Activated T-helper 1 cell treated with anti-CD3 and anti-CD28 coated beads, Interleukin-12 subunit alpha, Interleukin-12 subunit beta, Interleukin-2, Interleukin-4 antibody, amounts not matched to agents 30 ng/mL and 10 ng/mL and 1 ng/mL, durations not matched to agents 14 hours and 24 hours and 36 hours (primary cell): ENCODE measurements at regions not wholly inside any gene's neighbourhood (a gene's known extent, or its start where the extent isn't known, plus 50 kb on each side); places are given as distances from the start of the nearest gene placed in this dataset.

Source experiments
- DNase-seq: peaks from one replicate; pipeline ENCODE4 v3.0.0; 2021; ENCODE audit warnings: low spot score
- H3K27ac Mint-ChIP-seq: one replicate; pipeline ENCODE4 v1.8.0; 2021; ENCODE audit warnings: mild to moderate bottlenecking, mixed read lengths
- H3K27me3 Mint-ChIP-seq: one replicate; pipeline ENCODE4 v1.8.0; 2022; ENCODE audit warnings: mild to moderate bottlenecking, moderate library complexity, mixed read lengths; ENCODE audit not compliant: insufficient read depth
- H3K36me3 Mint-ChIP-seq: one replicate; pipeline ENCODE4 v1.8.0; 2021; ENCODE audit warnings: low read depth, mixed read lengths
- H3K4me1 Mint-ChIP-seq: one replicate; pipeline ENCODE4 v1.8.0; 2021; ENCODE audit warnings: low read depth, mixed read lengths
- H3K4me3 Mint-ChIP-seq: one replicate; pipeline ENCODE4 v1.8.0; 2021; ENCODE audit warnings: mild to moderate bottlenecking, moderate library complexity, mixed read lengths
- H3K9me3 Mint-ChIP-seq: one replicate; pipeline ENCODE4 v1.8.0; 2021; ENCODE audit warnings: mixed read lengths
- intact Hi-C: fragments of 100-400 bp; cut with micrococcal nuclease; formaldehyde crosslinking; loops from one replicate; pipeline ENCODE4 v1.15.1; 2024

DNA sequence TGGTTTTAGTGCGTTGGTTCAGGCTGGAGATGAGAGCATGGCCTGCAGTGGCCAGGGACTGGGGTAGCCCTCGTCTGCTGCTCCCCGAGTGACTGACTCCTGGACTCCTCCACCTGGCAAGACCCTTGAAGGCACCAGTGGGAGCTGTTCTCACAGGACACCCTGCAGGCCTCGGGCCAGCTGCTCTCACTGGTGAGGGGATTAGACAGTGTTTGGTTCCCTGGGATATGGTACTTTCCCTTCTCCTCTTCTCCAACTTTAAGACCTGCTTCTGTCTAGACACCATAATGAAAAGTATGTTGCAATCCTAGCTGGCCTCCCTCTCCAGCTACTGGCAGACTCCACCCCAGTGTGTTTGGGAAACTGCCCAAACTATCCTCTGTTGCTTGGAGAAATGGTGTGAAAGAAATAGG lies 168.8 kb upstream of the CADM1 start:
- no peak overlapping the region for H3K27ac Mint-ChIP-seq
- H3K4me1 Mint-ChIP-seq: no peaks in the 10 kb centered on the region
- intact Hi-C loops: no loop called here
- no peaks in the 10 kb centered on the region for H3K27me3 Mint-ChIP-seq
- no peak for DNase-seq
- H3K36me3 Mint-ChIP-seq: no peaks in the 10 kb centered on the region
- H3K4me3 Mint-ChIP-seq: no peak overlapping the region
- peaks cover 3% of the 10 kb centered on the region for H3K9me3 Mint-ChIP-seq

DNA sequence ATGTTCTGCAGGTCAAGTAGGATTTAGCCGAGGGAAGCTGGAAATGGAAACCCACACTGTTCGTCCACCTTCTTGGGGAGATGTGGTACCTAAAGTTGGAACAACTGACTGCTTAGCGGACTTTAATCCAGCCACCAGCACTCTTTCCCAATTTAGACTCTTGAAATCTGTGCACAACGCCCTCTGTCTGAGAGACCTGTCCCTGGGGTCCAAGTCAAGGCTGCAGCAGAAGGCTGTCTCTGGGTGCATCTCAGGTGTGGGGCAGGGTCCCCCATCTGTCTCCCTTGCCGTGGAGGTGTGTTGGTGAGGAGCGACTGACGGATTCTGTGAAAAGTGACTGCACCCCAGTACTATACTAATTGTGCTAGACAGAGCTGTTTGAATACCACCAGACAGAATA lies 168.2 kb upstream of the CADM1 start:
- H3K27ac Mint-ChIP-seq: no peak overlapping the region
- no peak for DNase-seq
- H3K4me3 Mint-ChIP-seq: no peak overlapping the region
- H3K27me3 Mint-ChIP-seq: no peaks in the 10 kb centered on the region
- H3K9me3 Mint-ChIP-seq: peaks cover 3% of the 10 kb centered on the region
- H3K4me1 Mint-ChIP-seq: no peaks in the 10 kb centered on the region
- no peaks in the 10 kb centered on the region for H3K36me3 Mint-ChIP-seq
- intact Hi-C loops: no loop called here

DNA sequence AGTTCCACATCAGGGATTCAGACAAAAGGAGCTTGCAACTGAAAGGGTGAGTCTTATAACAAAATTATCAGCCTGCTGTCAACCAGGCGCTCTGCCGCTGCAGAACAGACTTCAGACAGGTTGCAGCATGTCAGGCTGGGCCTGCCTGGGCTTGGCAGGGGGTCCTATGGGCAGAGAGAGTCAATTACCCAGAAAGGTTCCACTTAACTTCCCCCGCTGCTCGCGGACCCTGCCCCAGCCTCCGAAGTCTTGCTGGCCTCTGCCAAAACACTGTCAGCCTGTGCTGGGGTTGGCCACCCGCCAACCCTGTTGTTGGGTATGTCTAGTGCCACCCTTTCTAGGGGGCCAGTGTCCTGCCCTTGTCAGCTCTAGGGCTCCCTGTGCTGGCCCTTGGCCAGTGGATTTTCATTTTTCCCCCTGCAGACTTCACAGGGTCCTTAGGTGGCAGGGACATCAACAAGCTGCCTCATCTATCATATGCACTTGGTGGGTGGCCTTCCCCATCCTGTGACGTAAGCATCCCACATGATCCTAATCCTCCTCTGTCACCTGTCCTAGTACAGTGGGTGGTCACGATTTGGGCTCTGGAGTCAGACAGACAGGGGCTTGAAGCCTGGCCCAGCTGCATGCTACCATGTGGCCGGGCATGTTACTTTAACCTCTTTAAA lies 166.5 kb upstream of the CADM1 start:
- H3K4me1 Mint-ChIP-seq: no peaks in the 10 kb centered on the region
- H3K27ac Mint-ChIP-seq: no peak overlapping the region
- peaks cover 3% of the 10 kb centered on the region for H3K9me3 Mint-ChIP-seq
- H3K27me3 Mint-ChIP-seq: peaks cover 3% of the 10 kb centered on the region
- H3K36me3 Mint-ChIP-seq: no peaks in the 10 kb centered on the region
- intact Hi-C loops: no loop called here
- DNase-seq: no peak
- no peak overlapping the region for H3K4me3 Mint-ChIP-seq

DNA sequence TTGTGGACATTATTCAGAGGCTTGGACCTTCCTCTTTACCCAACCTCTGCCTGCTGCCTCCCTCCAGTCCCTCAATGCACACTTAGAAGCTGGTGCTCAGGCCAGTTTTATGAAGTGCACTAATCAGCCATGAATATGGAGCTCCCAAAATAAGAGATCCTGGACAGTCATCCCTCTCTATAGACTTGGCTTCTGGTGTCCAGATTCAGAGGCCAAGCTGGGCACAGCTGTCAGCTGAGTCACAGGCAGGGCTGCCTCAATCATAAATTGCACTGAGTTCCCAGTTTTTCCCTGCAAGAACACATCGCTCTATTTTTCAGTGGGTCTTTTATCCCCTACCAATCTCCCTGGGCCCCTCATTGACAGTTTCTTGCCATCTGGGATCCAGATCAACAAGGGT lies 161.7 kb upstream of the CADM1 start:
- no peak overlapping the region for H3K4me3 Mint-ChIP-seq
- no peak overlapping the region for H3K27ac Mint-ChIP-seq
- H3K27me3 Mint-ChIP-seq: peaks cover 4% of the 10 kb centered on the region
- peaks cover 3% of the 10 kb centered on the region for H3K9me3 Mint-ChIP-seq
- DNase-seq: no peak
- intact Hi-C loops: no loop called here
- no peaks in the 10 kb centered on the region for H3K36me3 Mint-ChIP-seq
- no peaks in the 10 kb centered on the region for H3K4me1 Mint-ChIP-seq

DNA sequence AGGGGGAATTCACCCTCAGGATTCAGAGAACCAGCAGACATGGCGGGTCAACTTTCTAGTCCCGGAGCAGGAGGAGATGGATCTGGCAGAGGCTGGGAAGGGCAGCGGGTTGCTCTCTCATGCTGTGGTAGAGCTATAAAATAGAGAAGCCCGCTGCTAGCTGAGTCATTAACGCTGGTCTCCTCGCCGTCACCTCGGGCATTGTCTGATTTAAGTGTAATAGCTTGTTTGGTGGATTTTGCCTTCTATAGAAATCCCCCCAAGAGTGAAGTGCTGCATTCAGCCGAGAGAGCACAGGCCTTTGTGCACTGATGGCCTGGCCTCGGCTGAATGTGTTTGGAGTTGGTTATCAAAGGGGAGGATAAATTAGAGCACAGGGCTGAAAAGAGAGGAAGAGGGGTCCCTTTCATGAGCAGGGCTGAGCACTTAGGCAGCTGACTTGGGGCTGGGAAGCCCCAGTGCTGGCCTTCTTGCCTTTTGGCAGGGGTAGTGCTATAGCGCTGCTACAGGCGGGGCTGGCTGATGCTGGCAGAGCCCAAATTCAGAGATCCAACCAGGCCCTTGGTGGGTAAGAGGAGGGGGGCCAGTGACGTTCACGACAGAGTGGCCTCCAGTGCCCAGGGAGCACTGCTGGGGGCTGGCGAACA lies 161.1 kb upstream of the CADM1 start:
- Mint-ChIP-seq H3K27me3 (peaks cover 11% of the 10 kb centered on the region), H3K36me3 (no peaks in the 10 kb centered on the region), H3K9me3 (peaks cover 3% of the 10 kb centered on the region), H3K4me3 (no peak overlapping the region), H3K4me1 (no peaks in the 10 kb centered on the region), H3K27ac (no peak overlapping the region)
- intact Hi-C loops: no loop called here
- no peak for DNase-seq

DNA sequence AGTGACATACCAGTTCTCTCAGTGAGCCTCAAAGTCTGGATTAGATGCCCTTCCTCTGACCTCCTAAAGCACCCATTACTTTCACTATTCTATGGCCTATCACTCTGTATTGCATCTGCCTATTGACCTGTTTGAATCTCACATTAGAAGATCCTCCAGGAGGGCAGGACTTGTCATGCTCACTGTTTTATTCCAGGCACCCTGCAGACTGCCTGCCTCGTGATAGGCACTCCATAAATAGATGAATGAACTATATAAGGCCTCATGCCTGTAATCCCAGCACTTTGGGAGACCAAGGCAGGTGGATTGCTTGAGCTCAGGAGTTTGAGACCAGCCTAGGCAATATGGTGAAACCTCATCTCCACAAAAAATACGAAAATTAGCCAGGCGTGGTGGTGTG lies 160.1 kb upstream of the CADM1 start:
- Mint-ChIP-seq H3K27ac (no peak overlapping the region), H3K36me3 (no peaks in the 10 kb centered on the region), H3K27me3 (peaks cover 19% of the 10 kb centered on the region), H3K4me1 (no peaks in the 10 kb centered on the region), H3K4me3 (no peak overlapping the region), H3K9me3 (peaks cover 3% of the 10 kb centered on the region)
- DNase-seq: no peak
- intact Hi-C loops: no loop called here

DNA sequence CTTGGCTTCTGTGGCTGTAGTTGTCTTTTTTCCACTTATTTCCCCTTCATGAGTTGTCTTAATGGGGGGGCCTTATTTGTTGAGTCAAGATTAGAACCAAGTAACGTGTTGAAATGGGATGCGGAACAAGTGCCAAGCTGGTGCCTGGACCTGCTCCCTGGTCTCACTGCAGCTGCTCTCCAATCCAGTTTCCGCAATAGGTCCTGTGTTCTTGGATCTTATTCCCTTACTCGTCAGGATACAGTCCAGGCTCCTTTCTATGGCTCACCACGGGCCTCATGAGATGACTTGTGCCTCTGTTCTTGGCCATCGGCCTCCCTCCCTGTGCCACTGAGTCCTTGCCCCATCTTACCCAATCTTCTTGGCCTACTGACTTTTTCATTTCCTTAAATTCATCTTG lies 159.6 kb upstream of the CADM1 start:
- H3K9me3 Mint-ChIP-seq: peaks cover 3% of the 10 kb centered on the region
- no peaks in the 10 kb centered on the region for H3K36me3 Mint-ChIP-seq
- no peak overlapping the region for H3K27ac Mint-ChIP-seq
- no peaks in the 10 kb centered on the region for H3K4me1 Mint-ChIP-seq
- no peak overlapping the region for H3K4me3 Mint-ChIP-seq
- DNase-seq: no peak
- H3K27me3 Mint-ChIP-seq: peaks cover 23% of the 10 kb centered on the region
- intact Hi-C loops: no loop called here

DNA sequence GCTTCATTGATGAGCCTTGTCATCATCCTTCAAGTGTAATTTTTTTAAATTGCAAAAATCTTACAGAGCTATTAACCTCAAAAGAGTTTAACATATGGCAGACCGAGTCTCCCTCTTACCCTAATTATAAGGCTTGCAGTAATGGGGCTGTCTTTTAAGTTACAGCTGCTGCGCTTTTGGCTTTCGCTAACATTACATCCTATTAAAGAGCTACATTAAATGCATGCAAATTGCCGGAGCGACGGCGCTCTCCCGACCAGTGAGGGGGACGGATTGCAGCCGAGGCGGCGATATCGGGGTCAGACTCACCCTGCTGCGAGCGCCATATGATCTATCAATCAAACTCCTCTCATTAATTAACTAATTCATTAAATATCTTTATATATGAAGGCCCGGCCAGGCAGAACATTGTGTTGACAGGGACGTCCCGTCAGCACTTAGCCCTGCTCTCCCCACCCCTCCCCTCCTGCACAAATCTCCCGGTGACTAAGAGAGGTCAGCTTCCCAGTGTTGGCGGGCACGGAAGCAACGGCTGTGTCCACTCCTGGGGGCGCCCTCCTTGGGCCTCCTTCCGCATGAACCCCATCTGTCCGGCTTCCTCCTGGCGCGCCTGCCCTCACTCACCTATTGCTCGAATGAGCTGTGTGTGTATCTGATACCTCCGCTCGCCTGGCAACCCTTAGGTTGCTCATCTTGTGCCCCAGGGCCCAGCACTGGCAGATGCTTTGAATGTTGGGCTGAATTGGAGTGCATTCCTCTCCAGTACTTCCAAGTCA lies 156.0 kb upstream of the CADM1 start:
- peaks cover 31% of the 10 kb centered on the region for H3K27me3 Mint-ChIP-seq
- intact Hi-C loops: no loop called here
- H3K9me3 Mint-ChIP-seq: no peaks in the 10 kb centered on the region
- H3K4me3 Mint-ChIP-seq: no peak overlapping the region
- no peaks in the 10 kb centered on the region for H3K4me1 Mint-ChIP-seq
- no peak overlapping the region for H3K27ac Mint-ChIP-seq
- no peaks in the 10 kb centered on the region for H3K36me3 Mint-ChIP-seq
- DNase-seq: no peak

DNA sequence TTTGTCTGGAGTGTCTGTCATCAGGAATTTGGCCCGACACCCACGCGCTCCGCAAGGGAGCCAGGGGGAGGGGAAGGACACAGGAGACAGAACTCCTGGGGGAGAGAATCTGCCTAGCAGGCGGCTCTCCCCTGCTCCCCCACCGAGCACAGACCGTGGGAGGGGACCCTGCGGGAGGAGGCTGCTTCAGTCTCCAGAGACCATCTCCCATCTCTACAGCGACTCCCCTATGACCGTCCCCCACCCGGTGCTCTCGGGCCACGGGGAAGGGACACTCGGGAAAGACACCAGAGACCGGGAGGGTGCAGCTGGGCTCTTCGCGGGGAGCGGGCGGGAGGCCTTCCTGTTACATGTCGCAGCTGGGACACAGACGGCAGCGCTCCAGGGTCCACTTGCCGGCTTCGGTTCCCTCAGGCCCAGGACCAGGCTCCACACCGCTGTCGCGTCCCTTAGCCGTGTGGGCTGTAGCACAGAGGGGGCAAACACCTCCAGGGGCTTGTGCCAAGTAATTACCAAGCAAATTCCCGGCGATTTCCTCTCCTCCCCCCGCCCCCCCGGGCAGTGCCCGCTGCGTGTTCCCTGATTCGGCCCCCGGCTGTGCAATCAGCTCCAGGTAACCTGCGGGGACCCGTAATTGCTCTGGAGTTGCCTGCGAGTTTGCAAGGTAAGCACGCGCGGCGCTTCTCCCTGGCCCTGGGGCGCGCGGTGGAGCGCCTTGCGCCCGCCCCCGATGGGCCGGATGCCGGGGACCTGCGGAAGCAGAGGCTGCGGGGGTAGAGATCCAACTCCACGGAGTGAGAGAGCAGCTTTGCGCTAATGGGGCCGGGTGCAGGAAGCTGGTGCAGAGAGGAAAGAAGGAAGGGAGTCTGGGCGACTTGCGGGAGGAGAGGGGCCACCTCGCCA lies 155.1 kb upstream of the CADM1 start:
- Mint-ChIP-seq H3K27me3 (peaks cover 31% of the 10 kb centered on the region), H3K36me3 (no peaks in the 10 kb centered on the region), H3K4me1 (no peaks in the 10 kb centered on the region), H3K9me3 (no peaks in the 10 kb centered on the region), H3K4me3 (no peak overlapping the region), H3K27ac (no peak overlapping the region)
- intact Hi-C loops: no loop called here
- no peak for DNase-seq

DNA sequence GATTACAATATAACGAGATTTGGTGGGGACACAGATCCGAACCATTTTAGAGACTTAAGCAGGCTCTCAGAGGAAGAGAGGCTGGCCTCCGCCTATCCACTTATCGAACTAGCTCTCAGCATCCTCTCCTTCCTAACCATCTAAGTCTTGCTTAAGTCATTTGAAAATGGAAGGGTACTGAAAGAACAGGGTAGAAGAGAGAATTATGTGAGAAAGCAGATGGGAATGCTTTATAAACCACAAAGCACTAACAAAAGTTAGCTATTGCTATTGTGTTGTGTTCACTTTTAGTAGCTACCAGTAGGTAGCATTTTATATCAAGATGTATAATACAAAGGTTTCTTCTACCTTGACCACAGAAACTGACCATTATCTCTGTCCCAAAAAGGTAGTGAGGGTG lies 153.4 kb upstream of the CADM1 start:
- Mint-ChIP-seq H3K9me3 (no peaks in the 10 kb centered on the region), H3K4me3 (no peak overlapping the region), H3K4me1 (no peaks in the 10 kb centered on the region), H3K27ac (no peak overlapping the region), H3K27me3 (peaks cover 33% of the 10 kb centered on the region), H3K36me3 (no peaks in the 10 kb centered on the region)
- no peak for DNase-seq
- intact Hi-C loops: no loop called here

DNA sequence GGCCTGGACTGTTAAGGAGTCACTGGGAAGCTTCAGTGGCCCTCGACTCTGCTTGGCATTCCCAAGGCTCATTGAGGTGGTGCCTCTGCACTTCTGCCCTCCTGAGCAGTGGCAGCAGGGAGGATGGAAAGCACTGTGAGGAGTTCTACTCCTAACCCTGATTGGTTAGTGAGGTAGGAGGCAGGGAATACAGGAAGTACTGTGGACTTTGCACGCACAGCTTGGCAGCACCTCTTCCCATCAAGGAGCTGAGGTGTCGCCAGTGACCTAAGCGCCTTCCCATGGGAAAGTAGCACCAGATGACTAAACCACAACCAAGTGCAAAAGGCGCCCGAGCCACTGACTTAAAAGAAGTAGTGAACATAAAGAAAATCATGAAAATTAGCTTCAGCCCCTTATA lies 152.5 kb upstream of the CADM1 start:
- Mint-ChIP-seq H3K27ac (no peak overlapping the region), H3K4me3 (no peak overlapping the region), H3K27me3 (peaks cover 33% of the 10 kb centered on the region), H3K9me3 (no peaks in the 10 kb centered on the region), H3K4me1 (no peaks in the 10 kb centered on the region), H3K36me3 (no peaks in the 10 kb centered on the region)
- no peak for DNase-seq
- intact Hi-C loops: no loop called here

DNA sequence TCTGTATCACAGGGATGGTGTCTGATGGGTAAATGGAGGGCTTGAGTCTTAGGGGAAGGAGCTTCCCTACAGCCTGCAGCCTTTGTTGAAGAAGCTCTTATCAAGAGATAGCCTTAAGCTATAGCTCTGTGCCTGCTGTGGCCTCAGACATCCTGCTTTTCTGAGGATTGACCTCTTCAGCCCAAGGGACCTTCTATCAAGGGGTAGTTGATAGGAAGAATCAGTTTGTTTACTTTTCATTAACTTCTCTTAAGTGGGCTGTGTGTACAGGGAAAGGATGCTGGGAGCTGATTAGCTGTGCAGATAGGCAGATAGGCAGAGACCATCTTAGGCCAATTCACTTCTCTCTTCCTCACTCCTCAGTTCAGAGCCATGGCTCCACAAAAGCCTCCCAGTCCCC lies 151.8 kb upstream of the CADM1 start:
- intact Hi-C loops: no loop called here
- H3K9me3 Mint-ChIP-seq: no peaks in the 10 kb centered on the region
- H3K27me3 Mint-ChIP-seq: peaks cover 32% of the 10 kb centered on the region

DNA sequence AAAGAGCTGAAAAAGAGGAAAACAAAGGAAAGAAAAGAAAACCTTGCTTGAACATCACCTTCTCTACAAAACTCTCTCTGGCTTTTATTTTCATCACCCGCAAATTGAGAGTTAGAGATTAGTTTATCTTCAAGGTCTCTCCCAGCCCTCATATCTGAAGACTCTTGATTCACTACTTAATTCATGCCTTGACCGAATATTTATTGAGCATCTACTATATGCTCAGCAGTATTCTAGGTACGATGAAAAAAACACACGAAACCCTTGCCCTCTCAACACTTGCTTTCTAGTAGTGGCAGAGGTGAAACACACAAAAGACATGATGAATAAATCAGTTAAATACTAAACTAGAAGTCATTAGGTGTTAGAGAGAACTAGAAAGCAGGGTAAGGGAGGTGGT lies 150.6 kb upstream of the CADM1 start:
- no peaks in the 10 kb centered on the region for H3K4me1 Mint-ChIP-seq
- H3K36me3 Mint-ChIP-seq: no peaks in the 10 kb centered on the region
- no peak overlapping the region for H3K27ac Mint-ChIP-seq
- no peak overlapping the region for H3K4me3 Mint-ChIP-seq
- H3K9me3 Mint-ChIP-seq: no peaks in the 10 kb centered on the region
- DNase-seq: no peak
- intact Hi-C loops: no loop called here
- H3K27me3 Mint-ChIP-seq: peaks cover 20% of the 10 kb centered on the region

More for the DNA sequence above, 151.8 kb upstream of the CADM1 start:
- no peak for DNase-seq
- Mint-ChIP-seq H3K4me1 (no peaks in the 10 kb centered on the region), H3K4me3 (no peak overlapping the region), H3K36me3 (no peaks in the 10 kb centered on the region), H3K27ac (no peak overlapping the region)
